Right lobe of liver (tissue), 6 donors: ENCODE measurements at regions not wholly inside any gene's neighbourhood (a gene's known extent, or its start where the extent isn't known, plus 50 kb on each side); places are given as distances from the start of the nearest gene placed in this dataset.

Experiments
- ATAC-seq, 4 donors: fragments of 200-7000 bp; cut with Tn5 transposase; one replicate each; pipeline ENCODE4 v1.9.1; 2020; ENCODE audit warnings: mild to moderate bottlenecking in 4 of 4, moderate library complexity in 4 of 4
- DNase-seq, 3 donors: peaks; one replicate each; pipeline ENCODE4 v3.0.0-alpha.2; 2020
- H3K27ac ChIP-seq, 3 donors: fragments of 200-600 bp; one replicate each; pipeline ENCODE4 v1.8.0; 2022
- H3K27me3 ChIP-seq, 2 donors: fragments of 200-600 bp; one replicate each; pipeline ENCODE4 v1.8.0; 2022
- H3K36me3 ChIP-seq, 4 donors: fragments of 200-600 bp; sonication (generic) in 1 of 4; one replicate each; pipeline versions ENCODE4 v1.5.1 to v1.8.0; 2017 to 2022; ENCODE audit warnings: control low read depth in 1 of 4
- H3K4me1 ChIP-seq, 4 donors: fragments of 200-600 bp; sonication (generic) in 1 of 4; one replicate each; pipeline versions ENCODE4 v1.5.1 to v1.8.0; 2017 to 2022; ENCODE audit warnings: control low read depth in 1 of 4
- H3K4me3 ChIP-seq, 3 donors: fragments of 200-600 bp; one replicate each; pipeline ENCODE4 v1.8.0; 2022
- H3K9me3 ChIP-seq, 4 donors: fragments of 200-600 bp; sonication (generic) in 1 of 4; one replicate each; pipeline versions ENCODE4 v1.5.1 to v1.8.0; 2017 to 2022; ENCODE audit warnings: control low read depth in 1 of 4
- CTCF ChIP-seq, 4 donors: fragments of 200-600 bp in 3 of 4; fragments of 450-650 bp in 1 of 4; IDR thresholded peaks; one replicate each; pipeline versions ENCODE4 v1.5.1 to v1.8.0; 2016 to 2022; ENCODE audit warnings: antibody characterized with exemption in 4 of 4, mild to moderate bottlenecking in 2 of 4
- POLR2A ChIP-seq: fragments of 450-650 bp; IDR thresholded peaks from one replicate; pipeline ENCODE4 v1.6.1; 2017; ENCODE audit warnings: antibody characterized with exemption, mild to moderate bottlenecking
- WGBS: methylation state at CpG from one replicate; pipeline ENCODE4 v1.1.6; 2018; ENCODE audit warnings: low coverage, low lambda C conversion rate; ENCODE audit not compliant: insufficient coverage; ENCODE audit errors: missing lambda C conversion rate; 5-methylcytosine and 5-hydroxymethylcytosine counted together
- intact Hi-C, 2 donors: fragments of 100-400 bp; cut with DNase I; formaldehyde crosslinking; loops; one replicate each; pipeline versions ENCODE4 v1.11.2 to v1.14.1; 2022
- donor health status: DM: no; HTN: yes; CAD: no.
- donor health status: DM: no; HTN: no; CAD: no.
- donor health status: DM: no; HTN: no; CAD: no.
- donor health status: DM: no; HTN: yes; CAD: no.
- donor health status: DM: no; HTN: yes; CAD: no.

- H3K27ac ChIP-seq = no peak overlapping the region
- no peak for TF ChIP-seq CTCF (IDR thresholded peaks at IDR 0.05)
- TF ChIP-seq POLR2A = no peak
- WGBS = 29% methylated on average over 3 of the region's 3 CpGs
- H3K4me1 ChIP-seq = no peaks in the 10 kb centered on the region
- no peaks in the 10 kb centered on the region for H3K27me3 ChIP-seq
- no peaks in the 10 kb centered on the region for H3K36me3 ChIP-seq
- no peak overlapping the region for H3K4me3 ChIP-seq
- DNase-seq (no peak), ATAC-seq (no peak)
- H3K9me3 ChIP-seq = no peaks in the 10 kb centered on the region
- intact Hi-C loops = no loop called here
Observed at GRCh38 chr6:62612471-62612870, 326.4 kb upstream of the KHDRBS2 start.

- no peak for TF ChIP-seq CTCF (IDR thresholded peaks at IDR 0.05)
- no peak for TF ChIP-seq POLR2A
Observed at GRCh38 chr6:62570372-62570771, 284.3 kb upstream of the KHDRBS2 start.

GRCh38 chr6:62541502-62541901 is 255.5 kb upstream of the KHDRBS2 start:
- Histone ChIP-seq H3K9me3 (no peaks in the 10 kb centered on the region), H3K27ac (no peak overlapping the region), H3K4me3 (no peak overlapping the region), H3K4me1 (no peaks in the 10 kb centered on the region), H3K27me3 (no peaks in the 10 kb centered on the region), H3K36me3 (no peaks in the 10 kb centered on the region)
- intact Hi-C loops = no loop called here
- 56% methylated on average over 1 of the region's 2 CpGs for WGBS
- TF ChIP-seq CTCF (IDR thresholded peaks at IDR 0.05) (no peak), POLR2A (no peak)
- ATAC-seq (peak in 1 of 4 donors; percentile 20), DNase-seq (no peak)

More at GRCh38 chr6:62570372-62570771, 284.3 kb upstream of the KHDRBS2 start:
- Histone ChIP-seq H3K36me3 (no peaks in the 10 kb centered on the region), H3K4me3 (no peak overlapping the region), H3K27ac (no peak overlapping the region), H3K9me3 (no peaks in the 10 kb centered on the region), H3K4me1 (no peaks in the 10 kb centered on the region), H3K27me3 (no peaks in the 10 kb centered on the region)
- ATAC-seq = no peak
- intact Hi-C loops = no loop called here
- no peak for DNase-seq
- 25% methylated on average over 1 of the region's 1 CpG for WGBS

- Histone ChIP-seq H3K27me3 (no peaks in the 10 kb centered on the region), H3K27ac (no peak overlapping the region), H3K36me3 (no peaks in the 10 kb centered on the region), H3K9me3 (no peaks in the 10 kb centered on the region), H3K4me3 (no peak overlapping the region), H3K4me1 (no peaks in the 10 kb centered on the region)
- ATAC-seq = no peak
- 50% methylated on average over 2 of the region's 2 CpGs for WGBS
- intact Hi-C loops = no loop called here
- no peak for DNase-seq
- TF ChIP-seq POLR2A = no peak
- no peak for TF ChIP-seq CTCF (IDR thresholded peaks at IDR 0.05)
Observed at GRCh38 chr6:62530985-62531384, 245.0 kb upstream of the KHDRBS2 start.
